ENCODE measurements at regions not wholly inside any gene's neighbourhood (a gene's known extent, or its start where the extent isn't known, plus 50 kb on each side); places are given as distances from the start of the nearest gene placed in this dataset.

DNA sequence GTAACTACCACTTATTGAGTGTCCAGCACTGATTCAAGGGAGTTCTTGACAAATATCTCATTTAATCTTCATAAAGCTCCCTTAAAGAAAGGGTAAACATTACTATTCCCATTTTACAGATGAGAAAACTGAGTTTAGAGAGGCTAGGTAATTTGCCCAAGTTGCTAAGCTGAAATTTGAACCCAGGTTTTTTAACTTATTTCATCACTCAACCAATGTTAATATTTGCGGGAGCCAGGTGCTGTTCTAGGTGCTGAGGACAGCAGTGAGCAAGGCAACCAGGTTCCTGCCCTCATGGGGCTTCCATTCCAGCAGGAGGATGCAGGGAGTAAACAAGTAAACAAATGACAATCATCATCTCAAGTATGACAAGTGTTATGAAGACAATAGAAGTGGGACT, 104.0 kb upstream of the LHX1 start:
- Mint-ChIP-seq H3K4me1 (ENCODE audit: low read depth) (no peaks in the 10 kb centered on the region), H3K36me3 (ENCODE audit: low read depth) (no peaks in the 10 kb centered on the region), H3K4me3 (no peak overlapping the region), H3K9me3 (no peaks in the 10 kb centered on the region), H3K27ac (no peak overlapping the region), H3K27me3 (ENCODE audit: low read depth) (peaks cover 5% of the 10 kb centered on the region)
- DNase-seq (ENCODE audit: low spot score) = no peak

DNA sequence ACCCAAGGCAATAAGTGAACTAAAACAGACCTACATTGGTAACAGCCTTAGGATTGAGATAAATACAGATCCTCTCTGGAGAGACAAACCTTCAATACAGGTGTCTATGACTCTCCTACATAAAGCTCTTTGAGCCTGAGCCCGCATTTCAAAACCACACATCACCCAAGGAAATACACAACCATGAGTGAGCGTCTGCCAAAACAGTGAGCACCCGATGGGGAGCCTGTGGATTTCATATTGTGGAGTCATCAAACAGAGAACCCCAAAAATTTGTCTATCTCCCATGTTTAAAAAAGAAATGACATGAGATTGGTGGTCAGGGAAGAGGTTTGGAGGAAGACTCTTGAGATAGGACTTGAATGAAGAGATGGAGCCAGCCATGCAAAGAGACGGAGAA, 102.2 kb upstream of the LHX1 start:
- peaks cover 9% of the 10 kb centered on the region for H3K27me3 Mint-ChIP-seq (ENCODE audit: low read depth)
- H3K9me3 Mint-ChIP-seq = no peaks in the 10 kb centered on the region
- H3K4me1 Mint-ChIP-seq (ENCODE audit: low read depth) = no peaks in the 10 kb centered on the region
- no peak for DNase-seq (ENCODE audit: low spot score)
- no peaks in the 10 kb centered on the region for H3K36me3 Mint-ChIP-seq (ENCODE audit: low read depth)
- H3K4me3 Mint-ChIP-seq = no peak overlapping the region
- H3K27ac Mint-ChIP-seq = no peak overlapping the region

DNA sequence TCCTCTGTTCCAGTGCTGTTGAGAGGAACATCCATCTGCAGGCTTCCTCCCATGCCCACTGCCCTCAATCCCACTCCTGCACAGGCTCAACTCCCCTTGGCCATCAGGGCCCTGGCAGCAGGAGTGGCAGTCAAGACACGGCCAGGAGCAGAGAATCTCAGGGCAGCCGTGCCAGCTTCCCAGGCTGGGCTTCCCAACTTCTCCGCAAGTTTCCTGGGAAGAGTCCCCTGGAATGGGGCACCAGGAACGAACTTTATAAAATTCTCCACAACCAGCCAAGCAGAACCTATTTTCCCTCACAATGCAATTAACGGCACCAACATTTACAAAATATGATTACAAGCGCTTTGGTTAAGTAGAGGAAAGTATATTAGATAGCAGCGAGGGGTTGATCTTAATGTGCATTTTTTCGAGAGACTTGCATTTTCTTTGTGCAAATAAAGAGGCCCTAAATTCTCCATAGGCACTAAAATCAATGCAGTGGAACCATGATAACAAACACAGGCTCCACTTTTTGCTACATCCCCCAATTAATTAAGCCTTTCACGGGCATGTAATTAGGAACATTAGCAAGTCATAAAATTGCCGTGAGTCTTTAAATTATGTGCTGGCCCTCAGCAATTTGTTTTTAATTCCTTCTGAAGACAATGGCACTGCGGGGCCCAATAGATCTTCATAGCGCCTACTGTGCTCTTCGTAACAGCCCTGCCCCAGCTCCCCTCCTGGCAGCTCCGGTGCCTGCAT, 99.9 kb upstream of the LHX1 start:
- Mint-ChIP-seq H3K27me3 (ENCODE audit: low read depth) (peaks cover 9% of the 10 kb centered on the region), H3K4me3 (no peak overlapping the region), H3K36me3 (ENCODE audit: low read depth) (no peaks in the 10 kb centered on the region), H3K27ac (no peak overlapping the region), H3K4me1 (ENCODE audit: low read depth) (no peaks in the 10 kb centered on the region), H3K9me3 (no peaks in the 10 kb centered on the region)
- no peak for DNase-seq (ENCODE audit: low spot score)

DNA sequence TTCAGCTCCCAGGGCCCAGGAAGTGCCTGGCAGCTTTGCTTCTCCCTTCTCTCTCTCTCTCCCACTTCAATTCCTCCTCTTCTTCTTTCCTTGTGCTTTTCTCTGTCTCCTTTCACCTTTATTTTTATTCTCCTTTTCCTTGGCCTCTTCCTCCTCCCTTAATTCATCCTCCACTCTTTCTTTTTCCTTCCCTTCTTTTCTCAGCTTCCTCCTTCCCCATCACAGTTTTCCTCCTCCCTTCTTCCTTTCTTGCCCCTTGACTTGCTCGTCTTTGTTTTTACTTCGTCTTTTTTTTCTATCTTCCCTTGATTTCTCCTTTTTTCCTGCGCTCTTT, 99.4 kb upstream of the LHX1 start:
- no peaks in the 10 kb centered on the region for H3K4me1 Mint-ChIP-seq (ENCODE audit: low read depth)
- H3K27ac Mint-ChIP-seq = no peak overlapping the region
- no peaks in the 10 kb centered on the region for H3K36me3 Mint-ChIP-seq (ENCODE audit: low read depth)
- no peak for DNase-seq (ENCODE audit: low spot score)
- no peaks in the 10 kb centered on the region for H3K9me3 Mint-ChIP-seq
- no peak overlapping the region for H3K4me3 Mint-ChIP-seq
- H3K27me3 Mint-ChIP-seq (ENCODE audit: low read depth) = peaks cover 9% of the 10 kb centered on the region

DNA sequence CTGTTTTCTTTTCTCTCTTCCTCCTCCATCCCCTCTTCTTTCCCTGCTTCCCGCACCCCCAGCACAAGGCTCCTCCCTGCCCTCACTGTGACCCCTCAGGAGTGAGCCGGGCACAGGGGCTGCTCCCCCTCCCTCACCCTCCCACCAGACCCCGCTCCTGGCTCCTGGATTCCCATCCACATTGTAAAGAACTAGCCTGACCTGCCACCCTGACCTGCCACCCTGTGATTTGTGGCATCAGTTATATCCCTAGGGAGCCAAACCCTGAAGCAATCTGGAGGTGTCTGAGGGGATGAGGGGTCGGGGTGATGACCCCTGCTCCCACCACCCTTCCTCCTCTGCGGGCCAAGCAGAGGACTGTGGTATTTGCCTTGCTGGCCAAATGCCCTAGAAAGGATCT, 98.0 kb upstream of the LHX1 start:
- H3K27me3 Mint-ChIP-seq (ENCODE audit: low read depth) = peaks cover 10% of the 10 kb centered on the region
- H3K4me3 Mint-ChIP-seq = no peak overlapping the region
- no peaks in the 10 kb centered on the region for H3K9me3 Mint-ChIP-seq
- no peaks in the 10 kb centered on the region for H3K4me1 Mint-ChIP-seq (ENCODE audit: low read depth)
- no peak for DNase-seq (ENCODE audit: low spot score)
- H3K36me3 Mint-ChIP-seq (ENCODE audit: low read depth) = no peaks in the 10 kb centered on the region
- no peak overlapping the region for H3K27ac Mint-ChIP-seq

DNA sequence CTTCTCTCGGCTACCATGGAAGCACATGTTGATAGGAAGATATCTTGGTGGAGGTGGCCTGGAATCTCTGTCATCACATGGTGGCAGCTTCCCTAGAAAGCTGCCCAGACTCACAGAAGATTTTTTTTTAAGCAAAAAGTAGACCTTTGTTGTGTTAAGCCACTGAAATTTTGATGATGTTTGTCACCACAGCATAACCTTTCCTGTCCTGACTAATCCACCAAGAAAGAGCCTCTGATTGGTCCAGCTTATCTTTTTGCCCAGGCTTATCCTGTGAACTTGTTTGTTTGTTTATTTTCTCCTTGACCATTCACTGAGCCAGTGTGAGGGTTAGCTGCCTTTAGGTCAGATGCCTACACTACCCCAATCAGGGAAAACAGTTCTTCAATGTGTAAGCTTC, 96.5 kb upstream of the LHX1 start:
- Mint-ChIP-seq H3K27ac (no peak overlapping the region), H3K4me3 (no peak overlapping the region), H3K4me1 (ENCODE audit: low read depth) (no peaks in the 10 kb centered on the region), H3K27me3 (ENCODE audit: low read depth) (peaks cover 15% of the 10 kb centered on the region), H3K9me3 (no peaks in the 10 kb centered on the region), H3K36me3 (ENCODE audit: low read depth) (no peaks in the 10 kb centered on the region)
- no peak for DNase-seq (ENCODE audit: low spot score)

DNA sequence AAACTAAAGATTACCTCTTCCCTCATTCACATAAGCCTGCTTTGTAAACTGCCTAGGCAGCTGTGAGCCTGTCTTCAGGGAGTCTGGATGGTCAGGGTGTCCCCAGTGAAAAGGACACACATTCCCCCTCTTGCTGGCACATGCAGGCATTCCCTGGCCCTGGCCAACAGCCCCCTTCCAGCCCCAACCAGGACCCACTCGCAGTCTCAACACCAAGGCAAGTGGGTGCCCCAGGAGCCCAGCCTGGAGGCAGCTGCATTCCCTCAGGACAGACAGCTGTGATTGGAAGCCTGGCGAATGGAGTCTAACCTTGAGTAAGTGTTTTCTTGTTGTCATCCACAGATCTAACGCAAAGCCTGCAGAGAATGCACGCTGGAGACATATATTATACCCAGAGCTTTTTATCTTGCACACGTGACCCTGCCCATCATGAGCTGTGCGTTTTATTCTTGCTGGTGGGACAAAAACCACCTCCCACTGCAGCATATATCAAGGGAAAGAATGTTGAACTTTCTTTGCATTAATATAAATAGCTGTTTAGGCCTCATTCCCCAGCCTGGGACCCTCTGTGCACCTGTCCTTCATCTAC, 95.0 kb upstream of the LHX1 start:
- no peak overlapping the region for H3K4me3 Mint-ChIP-seq
- H3K36me3 Mint-ChIP-seq (ENCODE audit: low read depth) = no peaks in the 10 kb centered on the region
- no peaks in the 10 kb centered on the region for H3K4me1 Mint-ChIP-seq (ENCODE audit: low read depth)
- H3K9me3 Mint-ChIP-seq = no peaks in the 10 kb centered on the region
- no peak for DNase-seq (ENCODE audit: low spot score)
- H3K27me3 Mint-ChIP-seq (ENCODE audit: low read depth) = peaks cover 15% of the 10 kb centered on the region
- no peak overlapping the region for H3K27ac Mint-ChIP-seq

DNA sequence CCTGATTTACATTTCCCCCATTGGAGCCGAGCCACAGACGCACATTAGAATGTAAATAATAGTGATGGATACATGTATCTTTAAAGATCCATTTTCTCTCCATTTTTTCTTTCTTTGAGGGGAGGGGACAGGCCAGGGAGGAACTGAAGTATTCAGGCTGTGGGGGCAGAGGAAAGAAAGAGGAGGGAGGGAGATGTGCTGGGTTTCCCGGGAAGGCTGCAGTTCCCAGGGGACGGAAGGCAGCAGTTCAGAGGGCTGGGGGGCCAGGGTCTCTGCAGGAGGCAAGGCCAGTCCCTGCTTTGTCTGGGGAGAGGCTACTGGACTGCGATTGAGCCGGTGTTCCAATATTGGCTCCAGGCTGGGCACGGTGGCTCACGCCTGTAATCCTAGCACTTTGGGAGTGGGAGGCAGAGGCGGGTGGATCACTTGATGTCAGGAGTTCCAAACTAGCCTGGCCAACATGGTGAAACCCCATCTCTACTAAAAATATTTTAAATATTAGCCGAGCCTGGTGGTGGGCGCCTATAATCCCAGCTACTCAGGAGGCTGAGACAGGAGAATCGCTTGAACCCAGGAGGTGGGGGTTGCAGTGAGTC, 94.2 kb upstream of the LHX1 start:
- Mint-ChIP-seq H3K4me3 (no peak overlapping the region), H3K4me1 (ENCODE audit: low read depth) (no peaks in the 10 kb centered on the region), H3K36me3 (ENCODE audit: low read depth) (no peaks in the 10 kb centered on the region), H3K27ac (no peak overlapping the region), H3K9me3 (no peaks in the 10 kb centered on the region), H3K27me3 (ENCODE audit: low read depth) (peaks cover 11% of the 10 kb centered on the region)
- no peak for DNase-seq (ENCODE audit: low spot score)

DNA sequence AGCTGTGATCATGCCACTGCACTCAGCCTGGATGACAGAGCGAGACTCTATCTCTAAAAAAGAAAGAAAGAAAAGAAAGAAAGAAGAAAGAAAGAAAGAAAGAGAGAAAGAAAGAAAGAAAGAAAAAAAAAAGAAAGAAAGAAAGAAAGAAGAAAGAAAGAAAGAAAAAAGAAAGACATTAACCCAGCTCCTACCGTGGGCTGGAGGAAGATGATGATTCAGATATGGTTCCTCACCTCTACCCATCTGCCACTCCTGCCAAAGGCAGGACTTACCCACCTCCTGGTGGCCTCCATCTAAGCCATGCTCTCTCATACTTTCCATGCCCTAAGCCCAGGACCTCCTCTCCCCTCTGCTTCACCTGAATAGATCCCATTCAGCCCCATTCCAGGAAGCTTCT, 93.3 kb upstream of the LHX1 start:
- Mint-ChIP-seq H3K27me3 (ENCODE audit: low read depth) (peaks cover 10% of the 10 kb centered on the region), H3K36me3 (ENCODE audit: low read depth) (no peaks in the 10 kb centered on the region), H3K4me3 (no peak overlapping the region), H3K4me1 (ENCODE audit: low read depth) (no peaks in the 10 kb centered on the region), H3K27ac (no peak overlapping the region), H3K9me3 (no peaks in the 10 kb centered on the region)
- no peak for DNase-seq (ENCODE audit: low spot score)

DNA sequence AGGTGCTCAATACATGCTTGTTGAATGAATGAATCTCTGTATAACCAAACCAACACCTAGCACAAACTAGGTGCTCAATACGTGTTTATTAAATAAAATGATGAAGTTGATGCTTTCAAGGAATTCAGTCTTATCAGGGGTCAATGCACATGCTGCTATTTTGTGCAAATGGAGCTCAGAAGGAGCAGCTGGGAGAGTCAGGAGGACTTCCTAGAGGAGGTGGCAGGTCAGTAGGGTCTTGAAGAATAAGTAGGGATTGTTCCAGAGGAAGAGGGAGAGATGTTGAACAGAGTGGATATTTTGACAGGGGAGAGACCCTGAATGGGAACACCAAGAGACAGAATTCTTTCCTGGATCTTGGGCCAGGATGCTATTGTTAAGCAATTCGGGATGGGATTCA, 92.7 kb upstream of the LHX1 start:
- Mint-ChIP-seq H3K9me3 (no peaks in the 10 kb centered on the region), H3K4me1 (ENCODE audit: low read depth) (no peaks in the 10 kb centered on the region), H3K4me3 (no peak overlapping the region), H3K27ac (no peak overlapping the region), H3K36me3 (ENCODE audit: low read depth) (no peaks in the 10 kb centered on the region), H3K27me3 (ENCODE audit: low read depth) (peaks cover 6% of the 10 kb centered on the region)
- DNase-seq (ENCODE audit: low spot score) = no peak

DNA sequence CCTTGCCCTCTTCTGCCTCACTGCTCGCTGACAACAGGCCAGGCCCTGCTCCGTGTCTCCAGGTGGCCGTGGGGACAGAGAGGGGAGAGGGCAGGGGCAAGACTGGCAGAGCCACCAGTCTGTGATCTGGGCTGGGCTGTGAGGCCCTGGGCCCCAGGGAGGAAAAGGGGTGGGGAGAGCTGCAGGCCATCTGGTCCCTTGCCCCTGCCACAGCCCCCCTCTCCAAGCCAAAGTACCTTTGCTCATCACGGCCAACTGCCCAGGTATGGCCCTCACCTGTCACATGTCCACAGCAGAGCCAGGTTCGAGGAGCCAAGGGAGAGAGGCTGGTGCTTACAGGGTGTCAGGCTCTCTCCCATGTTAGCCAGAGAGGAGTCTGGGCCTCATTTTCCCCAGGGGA, 91.4 kb upstream of the LHX1 start:
- peaks cover 13% of the 10 kb centered on the region for H3K4me1 Mint-ChIP-seq (ENCODE audit: low read depth)
- no peaks in the 10 kb centered on the region for H3K9me3 Mint-ChIP-seq
- DNase-seq (ENCODE audit: low spot score) = no peak
- H3K36me3 Mint-ChIP-seq (ENCODE audit: low read depth) = no peaks in the 10 kb centered on the region
- H3K4me3 Mint-ChIP-seq = no peak overlapping the region
- peaks cover 6% of the 10 kb centered on the region for H3K27me3 Mint-ChIP-seq (ENCODE audit: low read depth)
- no peak overlapping the region for H3K27ac Mint-ChIP-seq

DNA sequence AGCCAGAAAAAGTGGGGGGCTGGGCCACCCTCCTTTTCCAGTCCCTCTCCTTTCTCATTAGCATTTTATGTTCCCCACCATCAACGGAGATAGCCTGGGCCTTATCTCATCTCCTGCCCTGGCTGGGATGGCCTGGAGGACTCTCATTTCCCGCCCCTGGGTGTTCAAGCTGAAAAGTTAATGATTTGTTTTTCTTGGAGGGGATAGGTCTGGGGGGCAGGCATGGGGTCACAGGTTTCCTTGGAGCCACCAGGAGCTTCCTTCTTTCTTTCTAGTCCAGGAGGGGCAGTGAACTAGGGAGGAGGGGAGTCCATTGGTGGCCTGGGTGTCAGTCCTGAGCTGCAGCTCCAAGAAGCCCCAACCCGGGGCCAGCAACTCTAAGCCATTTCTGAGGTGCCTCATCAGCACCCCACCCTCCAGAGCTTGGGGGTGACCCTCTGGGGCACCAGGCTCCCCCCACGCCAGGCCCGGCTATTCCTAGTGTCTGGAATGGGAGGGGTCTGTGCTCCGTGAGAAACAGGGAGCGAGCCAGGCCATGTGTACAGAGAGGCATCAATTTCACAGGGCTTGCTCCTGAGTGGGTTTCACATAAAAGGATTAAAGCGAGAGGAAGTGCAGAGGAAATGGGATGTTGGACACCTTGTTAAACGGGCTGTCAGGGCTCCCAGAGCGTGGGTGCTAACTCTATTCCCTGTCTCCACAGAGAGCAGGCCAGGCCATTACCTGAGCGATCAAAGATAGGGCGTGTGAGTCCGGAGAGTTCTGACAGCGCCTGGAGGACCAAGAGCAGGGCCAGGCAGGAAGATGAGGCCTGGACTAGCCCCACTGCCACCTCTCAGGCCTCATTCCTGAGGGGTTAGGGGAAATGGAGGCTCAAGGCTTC, 90.6 kb upstream of the LHX1 start:
- Mint-ChIP-seq H3K9me3 (no peaks in the 10 kb centered on the region), H3K4me1 (ENCODE audit: low read depth) (peaks cover 17% of the 10 kb centered on the region), H3K27me3 (ENCODE audit: low read depth) (peaks cover 6% of the 10 kb centered on the region), H3K4me3 (no peak overlapping the region), H3K36me3 (ENCODE audit: low read depth) (no peaks in the 10 kb centered on the region), H3K27ac (no peak overlapping the region)
- no peak for DNase-seq (ENCODE audit: low spot score)

DNA sequence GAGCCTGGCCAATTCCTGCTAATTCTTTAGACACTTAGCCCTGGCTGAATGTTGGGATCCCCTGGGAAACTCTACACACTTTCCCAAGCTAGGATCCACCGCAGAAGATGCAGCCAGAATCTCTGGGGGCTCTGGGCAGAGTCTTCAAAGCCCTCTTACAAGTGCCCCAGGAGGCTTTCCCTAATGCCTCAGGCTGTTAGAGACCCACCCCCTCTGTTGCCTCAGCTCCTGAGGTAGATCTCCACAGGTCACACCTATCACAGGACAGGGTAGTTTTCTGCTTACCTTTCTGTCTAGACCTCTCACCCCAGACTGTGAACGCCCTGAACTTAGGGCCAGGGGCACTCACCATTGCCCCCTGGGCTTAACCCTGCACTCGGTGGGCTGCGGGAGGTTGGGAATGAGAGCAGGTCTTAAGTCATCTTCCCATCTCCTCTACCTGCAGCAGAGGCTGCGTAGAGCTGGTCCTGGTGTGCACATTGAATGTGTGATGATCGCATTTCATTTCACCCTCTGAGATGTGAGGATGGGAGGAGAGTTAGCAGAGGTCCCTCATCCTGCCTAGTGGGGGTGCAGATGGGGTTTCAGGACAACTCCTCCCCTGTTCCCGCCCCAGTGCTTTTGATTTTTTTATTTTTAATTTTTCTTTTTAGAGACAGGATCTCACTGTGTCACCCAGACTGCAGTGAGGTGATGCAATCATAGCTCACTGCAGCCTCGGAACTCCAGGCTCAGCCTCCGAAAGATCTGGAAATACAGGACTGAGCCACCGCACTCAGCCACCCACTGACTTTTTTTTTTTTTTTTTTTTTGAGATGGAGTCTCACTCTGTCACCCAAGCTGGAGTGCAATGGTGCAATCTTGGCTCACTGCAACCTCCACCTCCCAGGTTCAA, 89.0 kb upstream of the LHX1 start:
- Mint-ChIP-seq H3K4me3 (no peak overlapping the region), H3K9me3 (no peaks in the 10 kb centered on the region), H3K27ac (no peak overlapping the region), H3K36me3 (ENCODE audit: low read depth) (no peaks in the 10 kb centered on the region), H3K4me1 (ENCODE audit: low read depth) (peaks cover 19% of the 10 kb centered on the region), H3K27me3 (ENCODE audit: low read depth) (peaks cover 6% of the 10 kb centered on the region)
- DNase-seq (ENCODE audit: low spot score) = no peak

Data from T-helper 2 cell treated with Interferon-gamma antibody and Interleukin-4, amounts not matched to agents 5 μg/mL and 100 μg/mL, for 36 hours (primary cell).